PC-9 (cell line): ENCODE measurements at regions not wholly inside any gene's neighbourhood (a gene's known extent, or its start where the extent isn't known, plus 50 kb on each side); places are given as distances from the start of the nearest gene placed in this dataset.

Source experiments
- BruUV-seq: library from RNA; stranded (reverse); fragments of 400-500 nt; replicated peaks from 2 replicates; lab custom pipeline; 2021; lab: Mats Ljungman, UMichigan
- CTCF ChIA-PET: fragments of 300-600 bp; sonication (Branson Sonifier 250); formaldehyde crosslinking; loops from one replicate; lab custom pipeline; 2022; ENCODE audit warnings: antibody characterized with exemption; lab: Charles Lee
- POLR2A ChIA-PET: fragments of 300-600 bp; sonication (Branson Sonifier 250); formaldehyde crosslinking; loops from one replicate; lab custom pipeline; 2022; ENCODE audit warnings: antibody characterized with exemption; ENCODE audit not compliant: unreplicated experiment; lab: Charles Lee
- DNase-seq, 2 experiments: peaks; one replicate each; pipeline versions ENCODE4 v3.0.0 to v3.0.0-alpha.2; 2015 to 2022; ENCODE audit warnings: mixed read lengths in 1 of 2
- H2AFZ ChIP-seq: fragments of 200-600 bp; sonication (generic); 2 replicates; pipeline ENCODE4 v1.8.1; 2017; ENCODE audit warnings: antibody characterized with exemption
- H3F3A ChIP-seq: fragments of 200-600 bp; sonication (generic); 2 replicates; pipeline ENCODE4 v1.8.1; 2017; ENCODE audit warnings: antibody characterized with exemption, mild to moderate bottlenecking, low read depth; ENCODE audit not compliant: insufficient read depth
- H3K27ac ChIP-seq: fragments of 200-600 bp; sonication (generic); 2 replicates; pipeline ENCODE4 v1.6.1; 2016; ENCODE audit warnings: mixed run types
- H3K27me3 ChIP-seq: fragments of 200-600 bp; sonication (generic); 2 replicates; pipeline ENCODE4 v1.6.1; 2016; ENCODE audit warnings: low read depth, mixed run types; ENCODE audit not compliant: insufficient read depth
- H3K36me3 ChIP-seq: fragments of 200-600 bp; sonication (generic); 2 replicates; pipeline ENCODE4 v1.6.1; 2016; ENCODE audit warnings: low read depth, mixed run types
- H3K4me1 ChIP-seq: fragments of 200-600 bp; sonication (generic); replicated peaks from 2 replicates; pipeline ENCODE4 v1.6.1; 2016; ENCODE audit warnings: mixed run types; ENCODE audit not compliant: insufficient read depth
- H3K4me2 ChIP-seq: fragments of 200-600 bp; sonication (generic); 2 replicates; pipeline ENCODE4 v1.6.1; 2017; ENCODE audit warnings: mixed run types
- H3K4me3 ChIP-seq: fragments of 200-600 bp; sonication (generic); 2 replicates; pipeline ENCODE4 v1.6.1; 2016; ENCODE audit warnings: mixed run types
- H3K79me2 ChIP-seq: fragments of 200-600 bp; sonication (generic); 2 replicates; pipeline ENCODE4 v1.6.1; 2017; ENCODE audit warnings: low read depth, mixed run types
- H3K9me2 ChIP-seq: fragments of 200-600 bp; sonication (generic); 2 replicates; pipeline ENCODE4 v1.8.1; 2017; ENCODE audit warnings: mild to moderate bottlenecking; ENCODE audit not compliant: insufficient read depth
- H3K9me3 ChIP-seq: fragments of 200-600 bp; sonication (generic); 2 replicates; pipeline ENCODE4 v1.8.1; 2016; ENCODE audit warnings: low read depth; ENCODE audit not compliant: insufficient read depth
- H4K20me1 ChIP-seq: fragments of 200-600 bp; sonication (generic); 2 replicates; pipeline ENCODE4 v1.8.1; 2017; ENCODE audit not compliant: insufficient read depth
- CTCF ChIP-seq: fragments of 200-600 bp; sonication (generic); conservative IDR thresholded peaks from 2 replicates; pipeline ENCODE4 v1.6.1; 2017; ENCODE audit warnings: mixed run types, antibody characterized with exemption, mild to moderate bottlenecking, moderate library complexity
- EZH2 ChIP-seq: fragments of 200-600 bp; sonication (generic); IDR thresholded peaks from 2 replicates; pipeline ENCODE4 v1.8.0; 2017; ENCODE audit warnings: antibody characterized with exemption, low read depth
- intact Hi-C: fragments of 100-400 bp; cut with micrococcal nuclease; formaldehyde crosslinking; loops from one replicate; pipeline ENCODE4 v1.10.0; 2022; ENCODE audit not compliant: unreplicated experiment

- Histone ChIP-seq H4K20me1 (no peaks in the 10 kb centered on the region), H3K9me3 (no peaks in the 10 kb centered on the region), H2AFZ (no peak overlapping the region), H3K36me3 (no peaks in the 10 kb centered on the region), H3K4me2 (no peak overlapping the region), H3K27ac (no peak overlapping the region), H3K4me3 (no peak overlapping the region), H3K27me3 (no peaks in the 10 kb centered on the region), H3K79me2 (no peaks in the 10 kb centered on the region), H3K4me1 (no peaks in the 10 kb centered on the region), H3K9me2 (no peaks in the 10 kb centered on the region), H3F3A (no peaks in the 10 kb centered on the region)
- DNase-seq = no peak
- intact Hi-C loops = no loop called here
- BruUV-seq = no TSS peak
- POLR2A ChIA-PET = no interaction called here
- TF ChIP-seq CTCF (no peak), EZH2 (no peak)
- CTCF ChIA-PET = no interaction called here
Measured at GRCh38 chr7:46741938-46742540, 821.0 kb upstream of the IGFBP3 start.

- no peak overlapping the region for H3K4me2 ChIP-seq
- no TSS peak for BruUV-seq
- TF ChIP-seq EZH2 = no peak
- no peak for TF ChIP-seq CTCF
- H3K27me3 ChIP-seq = no peaks in the 10 kb centered on the region
- no peaks in the 10 kb centered on the region for H3K36me3 ChIP-seq
- H4K20me1 ChIP-seq = no peaks in the 10 kb centered on the region
- H3K9me3 ChIP-seq = no peaks in the 10 kb centered on the region
- H3K79me2 ChIP-seq = no peaks in the 10 kb centered on the region
- no peak overlapping the region for H3K27ac ChIP-seq
- H2AFZ ChIP-seq = peak overlapping the region; percentile 20; the same call in 1 of the 2 replicates
- H3K4me3 ChIP-seq = no peak overlapping the region
- H3K4me1 ChIP-seq = no peaks in the 10 kb centered on the region
- H3F3A ChIP-seq = no peaks in the 10 kb centered on the region
- no peak for DNase-seq
- intact Hi-C loops = no loop called here
- no peaks in the 10 kb centered on the region for H3K9me2 ChIP-seq
- POLR2A ChIA-PET = no interaction called here
- CTCF ChIA-PET = no interaction called here
Measured at GRCh38 chr7:46741181-46741580, 820.1 kb upstream of the IGFBP3 start.

GRCh38 chr7:46739518-46740234 lies 818.6 kb upstream of the IGFBP3 start:
- H3K36me3 ChIP-seq = no peaks in the 10 kb centered on the region
- no peak overlapping the region for H3K4me3 ChIP-seq
- no peak overlapping the region for H2AFZ ChIP-seq
- H3K27ac ChIP-seq = no peak overlapping the region
- no peaks in the 10 kb centered on the region for H3K27me3 ChIP-seq
- POLR2A ChIA-PET = no interaction called here
- no peak overlapping the region for H3K4me2 ChIP-seq
- CTCF ChIA-PET = no interaction called here
- DNase-seq = no peak
- no peaks in the 10 kb centered on the region for H3K4me1 ChIP-seq
- H3F3A ChIP-seq = no peaks in the 10 kb centered on the region
- no TSS peak for BruUV-seq
- H3K79me2 ChIP-seq = no peaks in the 10 kb centered on the region
- TF ChIP-seq EZH2 = no peak
- TF ChIP-seq CTCF = no peak
- no peaks in the 10 kb centered on the region for H3K9me3 ChIP-seq
- no peaks in the 10 kb centered on the region for H4K20me1 ChIP-seq
- H3K9me2 ChIP-seq = no peaks in the 10 kb centered on the region
- intact Hi-C loops = no loop called here
